SK-N-SH treated with all-trans-retinoic acid at 6 μM for 48 hours (cell line): ENCODE measurements at regions not wholly inside any gene's neighbourhood (a gene's known extent, or its start where the extent isn't known, plus 50 kb on each side); places are given as distances from the start of the nearest gene placed in this dataset.

Experiments
- ATAC-seq: fragments of 200-7000 bp; cut with Tn5 transposase; 3 replicates; pipeline ENCODE4 v1.9.1; 2020; ENCODE audit warnings: mild to moderate bottlenecking, moderate library complexity
- ARNTL ChIP-seq: fragments of 450-650 bp; formaldehyde crosslinking; IDR thresholded peaks from 2 replicates; pipeline ENCODE4 v1.5.0; 2020; ENCODE audit warnings: low read depth, mild to moderate bottlenecking, moderate library complexity, borderline replicate concordance
- BACH2 ChIP-seq: fragments of 250-450 bp; sonication (Bioruptor Pico); IDR thresholded peaks from 2 replicates; pipeline ENCODE4 v1.9.0; 2021; ENCODE audit warnings: mild to moderate bottlenecking, borderline replicate concordance
- CSDC2 ChIP-seq: fragments of 250-450 bp; sonication (Bioruptor Pico); IDR thresholded peaks from 2 replicates; pipeline ENCODE4 v1.5.0; 2020; ENCODE audit warnings: mild to moderate bottlenecking, moderate library complexity
- ESRRG ChIP-seq: fragments of 250-450 bp; sonication (Bioruptor Pico); IDR thresholded peaks from 2 replicates; pipeline ENCODE4 v1.6.1; 2021; ENCODE audit warnings: mild to moderate bottlenecking
- GLIS3 ChIP-seq: fragments of 250-450 bp; sonication (Bioruptor Pico); IDR thresholded peaks from 2 replicates; pipeline ENCODE4 v1.5.0; 2020; ENCODE audit warnings: mild to moderate bottlenecking, moderate library complexity
- ISL1 ChIP-seq: fragments of 250-450 bp; sonication (Bioruptor Pico); IDR thresholded peaks from 2 replicates; pipeline ENCODE4 v2.1.2; 2022; ENCODE audit warnings: mild to moderate bottlenecking, moderate library complexity
- OSR1 ChIP-seq: fragments of 250-450 bp; sonication (Bioruptor Pico); IDR thresholded peaks from 2 replicates; pipeline ENCODE4 v1.8.0; 2022; ENCODE audit warnings: moderate library complexity, mild to moderate bottlenecking, inconsistent platforms
- PATZ1 ChIP-seq: fragments of 250-450 bp; sonication (Bioruptor Pico); IDR thresholded peaks from 2 replicates; pipeline ENCODE4 v1.8.0; 2020; ENCODE audit warnings: mild to moderate bottlenecking, moderate library complexity, borderline replicate concordance
- PPARA ChIP-seq: fragments of 250-450 bp; sonication (Bioruptor Pico); IDR thresholded peaks from 2 replicates; pipeline ENCODE4 v1.5.0; 2020; ENCODE audit warnings: mild to moderate bottlenecking, borderline replicate concordance
- RARB ChIP-seq: fragments of 250-450 bp; sonication (Bioruptor Pico); IDR thresholded peaks from 2 replicates; pipeline ENCODE4 v1.8.0; 2021; ENCODE audit warnings: mild to moderate bottlenecking, moderate library complexity
- SNAI2 ChIP-seq: fragments of 250-450 bp; sonication (Bioruptor Pico); IDR thresholded peaks from 2 replicates; pipeline ENCODE4 v1.5.0; 2020; ENCODE audit warnings: mild to moderate bottlenecking, moderate library complexity
- TCF4 ChIP-seq: fragments of 250-450 bp; sonication (Bioruptor Pico); IDR thresholded peaks from 2 replicates; pipeline ENCODE4 v1.8.0; 2021; ENCODE audit warnings: mild to moderate bottlenecking, moderate library complexity, borderline replicate concordance
- TOX ChIP-seq: fragments of 250-450 bp; sonication (Bioruptor Pico); IDR thresholded peaks from 2 replicates; pipeline ENCODE4 v1.8.0; 2021; ENCODE audit warnings: mild to moderate bottlenecking, moderate library complexity, borderline replicate concordance
- ZC3H10 ChIP-seq: fragments of 250-450 bp; sonication (Bioruptor Pico); IDR thresholded peaks from 2 replicates; pipeline ENCODE4 v1.5.1; 2021; ENCODE audit warnings: mild to moderate bottlenecking, moderate library complexity
- ZFP3 ChIP-seq: fragments of 250-450 bp; sonication (Bioruptor Pico); IDR thresholded peaks from 2 replicates; pipeline ENCODE4 v1.5.0; 2020; ENCODE audit warnings: mild to moderate bottlenecking, moderate library complexity
- ZFP30 ChIP-seq: fragments of 450-650 bp; formaldehyde crosslinking; IDR thresholded peaks from 2 replicates; pipeline ENCODE4 v1.5.0; 2022; ENCODE audit warnings: mild to moderate bottlenecking, moderate library complexity
- ZNF565 ChIP-seq: fragments of 450-650 bp; formaldehyde crosslinking; conservative IDR thresholded peaks from 2 replicates; pipeline ENCODE4 v1.5.0; 2020; ENCODE audit warnings: low read depth, mild to moderate bottlenecking, moderate library complexity
- ZNF70 ChIP-seq: fragments of 450-650 bp; formaldehyde crosslinking; IDR thresholded peaks from 2 replicates; pipeline ENCODE4 v1.5.0; 2020; ENCODE audit warnings: mild to moderate bottlenecking, moderate library complexity
- TF ChIP-seq, protein P1 (sequence below): fragments of 250-450 bp; sonication (Bioruptor Pico); IDR thresholded peaks from 2 replicates; pipeline ENCODE4 v1.5.1; 2020; ENCODE audit warnings: low read depth, mild to moderate bottlenecking, moderate library complexity
- TF ChIP-seq, protein P2 (sequence below): fragments of 250-450 bp; sonication (Bioruptor Pico); IDR thresholded peaks from 2 replicates; pipeline ENCODE4 v1.5.0; 2020; ENCODE audit warnings: mild to moderate bottlenecking, moderate library complexity
- TF ChIP-seq, protein P3 (sequence below): fragments of 250-450 bp; sonication (Bioruptor Pico); IDR thresholded peaks from 2 replicates; pipeline ENCODE4 v1.5.1; 2021; ENCODE audit warnings: mild to moderate bottlenecking, moderate library complexity
- TF ChIP-seq, protein P4 (sequence below): fragments of 250-450 bp; sonication (Bioruptor Pico); IDR thresholded peaks from 2 replicates; pipeline ENCODE4 v1.8.0; 2021; ENCODE audit warnings: low read depth, mild to moderate bottlenecking, moderate library complexity, borderline replicate concordance

- TF ChIP-seq ISL1 (CRISPR knock-in tag) (no peak), ZNF70 (no peak), ZFP30 (CRISPR knock-in tag) (no peak), SNAI2 (CRISPR knock-in tag) (no peak), BACH2 (CRISPR knock-in tag) (no peak), RARB (no peak), ZC3H10 (CRISPR knock-in tag) (no peak), TCF4 (CRISPR knock-in tag) (no peak), TOX (CRISPR knock-in tag) (no peak), GLIS3 (CRISPR knock-in tag) (no peak), ZNF565 (CRISPR knock-in tag) (no peak), OSR1 (CRISPR knock-in tag) (no peak), ARNTL (no peak), ESRRG (CRISPR knock-in tag) (no peak), PPARA (CRISPR knock-in tag) (no peak), ZFP3 (CRISPR knock-in tag) (no peak)
- TF ChIP-seq, protein P1, sequence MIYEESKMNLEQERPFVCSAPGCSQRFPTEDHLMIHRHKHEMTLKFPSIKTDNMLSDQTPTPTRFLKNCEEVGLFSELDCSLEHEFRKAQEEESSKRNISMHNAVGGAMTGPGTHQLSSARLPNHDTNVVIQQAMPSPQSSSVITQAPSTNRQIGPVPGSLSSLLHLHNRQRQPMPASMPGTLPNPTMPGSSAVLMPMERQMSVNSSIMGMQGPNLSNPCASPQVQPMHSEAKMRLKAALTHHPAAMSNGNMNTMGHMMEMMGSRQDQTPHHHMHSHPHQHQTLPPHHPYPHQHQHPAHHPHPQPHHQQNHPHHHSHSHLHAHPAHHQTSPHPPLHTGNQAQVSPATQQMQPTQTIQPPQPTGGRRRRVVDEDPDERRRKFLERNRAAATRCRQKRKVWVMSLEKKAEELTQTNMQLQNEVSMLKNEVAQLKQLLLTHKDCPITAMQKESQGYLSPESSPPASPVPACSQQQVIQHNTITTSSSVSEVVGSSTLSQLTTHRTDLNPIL (CRISPR knock-in tag) = no peak
- TF ChIP-seq, protein P2, sequence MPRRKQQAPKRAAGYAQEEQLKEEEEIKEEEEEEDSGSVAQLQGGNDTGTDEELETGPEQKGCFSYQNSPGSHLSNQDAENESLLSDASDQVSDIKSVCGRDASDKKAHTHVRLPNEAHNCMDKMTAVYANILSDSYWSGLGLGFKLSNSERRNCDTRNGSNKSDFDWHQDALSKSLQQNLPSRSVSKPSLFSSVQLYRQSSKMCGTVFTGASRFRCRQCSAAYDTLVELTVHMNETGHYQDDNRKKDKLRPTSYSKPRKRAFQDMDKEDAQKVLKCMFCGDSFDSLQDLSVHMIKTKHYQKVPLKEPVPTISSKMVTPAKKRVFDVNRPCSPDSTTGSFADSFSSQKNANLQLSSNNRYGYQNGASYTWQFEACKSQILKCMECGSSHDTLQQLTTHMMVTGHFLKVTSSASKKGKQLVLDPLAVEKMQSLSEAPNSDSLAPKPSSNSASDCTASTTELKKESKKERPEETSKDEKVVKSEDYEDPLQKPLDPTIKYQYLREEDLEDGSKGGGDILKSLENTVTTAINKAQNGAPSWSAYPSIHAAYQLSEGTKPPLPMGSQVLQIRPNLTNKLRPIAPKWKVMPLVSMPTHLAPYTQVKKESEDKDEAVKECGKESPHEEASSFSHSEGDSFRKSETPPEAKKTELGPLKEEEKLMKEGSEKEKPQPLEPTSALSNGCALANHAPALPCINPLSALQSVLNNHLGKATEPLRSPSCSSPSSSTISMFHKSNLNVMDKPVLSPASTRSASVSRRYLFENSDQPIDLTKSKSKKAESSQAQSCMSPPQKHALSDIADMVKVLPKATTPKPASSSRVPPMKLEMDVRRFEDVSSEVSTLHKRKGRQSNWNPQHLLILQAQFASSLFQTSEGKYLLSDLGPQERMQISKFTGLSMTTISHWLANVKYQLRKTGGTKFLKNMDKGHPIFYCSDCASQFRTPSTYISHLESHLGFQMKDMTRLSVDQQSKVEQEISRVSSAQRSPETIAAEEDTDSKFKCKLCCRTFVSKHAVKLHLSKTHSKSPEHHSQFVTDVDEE = no peak
- TF ChIP-seq, protein P3, sequence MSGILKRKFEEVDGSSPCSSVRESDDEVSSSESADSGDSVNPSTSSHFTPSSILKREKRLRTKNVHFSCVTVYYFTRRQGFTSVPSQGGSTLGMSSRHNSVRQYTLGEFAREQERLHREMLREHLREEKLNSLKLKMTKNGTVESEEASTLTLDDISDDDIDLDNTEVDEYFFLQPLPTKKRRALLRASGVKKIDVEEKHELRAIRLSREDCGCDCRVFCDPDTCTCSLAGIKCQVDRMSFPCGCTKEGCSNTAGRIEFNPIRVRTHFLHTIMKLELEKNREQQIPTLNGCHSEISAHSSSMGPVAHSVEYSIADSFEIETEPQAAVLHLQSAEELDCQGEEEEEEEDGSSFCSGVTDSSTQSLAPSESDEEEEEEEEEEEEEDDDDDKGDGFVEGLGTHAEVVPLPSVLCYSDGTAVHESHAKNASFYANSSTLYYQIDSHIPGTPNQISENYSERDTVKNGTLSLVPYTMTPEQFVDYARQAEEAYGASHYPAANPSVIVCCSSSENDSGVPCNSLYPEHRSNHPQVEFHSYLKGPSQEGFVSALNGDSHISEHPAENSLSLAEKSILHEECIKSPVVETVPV (CRISPR knock-in tag) = no peak
- no peak for ATAC-seq
These were observed 954.2 kb upstream of the FBXO33 start for GRCh38 chr14:40386433-40386832.

GRCh38 chr14:40374221-40374620, 942.0 kb upstream of the FBXO33 start:
- TF ChIP-seq BACH2 (CRISPR knock-in tag) = no peak
- no peak for TF ChIP-seq CSDC2 (CRISPR knock-in tag)
- TF ChIP-seq, protein P2 = no peak
- TF ChIP-seq TOX (CRISPR knock-in tag) = no peak
- no peak for TF ChIP-seq PATZ1
- TF ChIP-seq, protein P4, sequence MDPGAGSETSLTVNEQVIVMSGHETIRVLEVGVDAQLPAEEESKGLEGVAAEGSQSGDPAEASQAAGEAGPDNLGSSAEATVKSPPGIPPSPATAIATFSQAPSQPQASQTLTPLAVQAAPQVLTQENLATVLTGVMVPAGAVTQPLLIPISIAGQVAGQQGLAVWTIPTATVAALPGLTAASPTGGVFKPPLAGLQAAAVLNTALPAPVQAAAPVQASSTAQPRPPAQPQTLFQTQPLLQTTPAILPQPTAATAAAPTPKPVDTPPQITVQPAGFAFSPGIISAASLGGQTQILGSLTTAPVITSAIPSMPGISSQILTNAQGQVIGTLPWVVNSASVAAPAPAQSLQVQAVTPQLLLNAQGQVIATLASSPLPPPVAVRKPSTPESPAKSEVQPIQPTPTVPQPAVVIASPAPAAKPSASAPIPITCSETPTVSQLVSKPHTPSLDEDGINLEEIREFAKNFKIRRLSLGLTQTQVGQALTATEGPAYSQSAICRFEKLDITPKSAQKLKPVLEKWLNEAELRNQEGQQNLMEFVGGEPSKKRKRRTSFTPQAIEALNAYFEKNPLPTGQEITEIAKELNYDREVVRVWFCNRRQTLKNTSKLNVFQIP = no peak
- no peak for TF ChIP-seq GLIS3 (CRISPR knock-in tag)
- TF ChIP-seq ZNF70 = no peak
- TF ChIP-seq RARB = no peak
- no peak for TF ChIP-seq OSR1 (CRISPR knock-in tag)
- ATAC-seq = no peak
